Neural cell (in vitro differentiated cells): ENCODE measurements at regions not wholly inside any gene's neighbourhood (a gene's known extent, or its start where the extent isn't known, plus 50 kb on each side); places are given as distances from the start of the nearest gene placed in this dataset.

ENCODE experiments used
- H2AFZ ChIP-seq: fragments of 200-600, 300-800 bp; sonication (generic), shearing (Covaris generic); 2 replicates; pipeline ENCODE4 v1.6.0; 2014; ENCODE audit warnings: low read depth, mild to moderate bottlenecking, antibody characterized with exemption, low read length, moderate library complexity
- H3F3A ChIP-seq: fragments of 200-600 bp; shearing (Covaris generic); 2 replicates; pipeline ENCODE4 v1.6.1; 2016; ENCODE audit warnings: mild to moderate bottlenecking, moderate library complexity, mixed read lengths, antibody characterized with exemption, low read length; ENCODE audit not compliant: insufficient read depth, poor library complexity, severe bottlenecking
- H3K27ac ChIP-seq: fragments of 200-600, 300-800 bp; sonication (generic), shearing (Covaris generic); 2 replicates; pipeline ENCODE4 v1.5.1; 2014; ENCODE audit warnings: mild to moderate bottlenecking, low read length, moderate library complexity
- H3K27me3 ChIP-seq: fragments of 300-800, 200-600 bp; sonication (generic), shearing (Covaris generic); 2 replicates; pipeline ENCODE4 v1.6.0; 2014; ENCODE audit warnings: mild to moderate bottlenecking, low read depth, low read length, moderate library complexity; ENCODE audit not compliant: insufficient read depth
- H3K36me3 ChIP-seq: fragments of 300-800, 200-600 bp; sonication (generic), shearing (Covaris generic); 2 replicates; pipeline ENCODE4 v1.5.1; 2014; ENCODE audit warnings: mild to moderate bottlenecking, antibody characterized with exemption, low read length, moderate library complexity; ENCODE audit not compliant: insufficient read depth
- H3K4me2 ChIP-seq: fragments of 300-800, 200-600 bp; sonication (generic), shearing (Covaris generic); 2 replicates; pipeline ENCODE4 v1.6.0; 2014; ENCODE audit warnings: mild to moderate bottlenecking, low read length
- H3K4me3 ChIP-seq: fragments of 300-800, 200-600 bp; sonication (generic), shearing (Covaris generic); 2 replicates; pipeline ENCODE4 v1.5.1; 2014; ENCODE audit warnings: mild to moderate bottlenecking, low read length, moderate library complexity
- H3K79me2 ChIP-seq: fragments of 200-600 bp; shearing (Covaris generic); replicated peaks from 2 replicates; pipeline ENCODE4 v1.6.0; 2014; ENCODE audit warnings: mild to moderate bottlenecking, low read length, moderate library complexity; ENCODE audit not compliant: insufficient read depth
- H3K9ac ChIP-seq: fragments of 300-800, 200-600 bp; sonication (generic), shearing (Covaris generic); 2 replicates; pipeline ENCODE4 v1.6.1; 2016; ENCODE audit warnings: mild to moderate bottlenecking, low read length, mixed read lengths
- H3K9me2 ChIP-seq: fragments of 200-600 bp; shearing (Covaris generic); 2 replicates; pipeline ENCODE4 v1.6.1; 2016; ENCODE audit warnings: mild to moderate bottlenecking, low read length, mixed read lengths; ENCODE audit not compliant: insufficient read depth
- H3K9me3 ChIP-seq: fragments of 200-600, 300-800 bp; sonication (generic), shearing (Covaris generic); 2 replicates; pipeline ENCODE4 v1.6.1; 2016; ENCODE audit warnings: mild to moderate bottlenecking, mixed run types, low read length, moderate library complexity, mixed read lengths
- H4K20me1 ChIP-seq: fragments of 200-600 bp; shearing (Covaris generic); 2 replicates; pipeline ENCODE4 v1.6.1; 2016; ENCODE audit warnings: mild to moderate bottlenecking, mixed run types; ENCODE audit not compliant: insufficient read depth
- EP300 ChIP-seq: fragments of 450-650 bp; conservative IDR thresholded peaks from 2 replicates; pipeline ENCODE4 v1.6.1; 2014; ENCODE audit warnings: antibody characterized with exemption, mild to moderate bottlenecking, moderate library complexity; ENCODE audit not compliant: poor library complexity, severe bottlenecking
- EZH2 ChIP-seq: fragments of 200-600, 300-800 bp; shearing (Covaris generic), sonication (generic); IDR thresholded peaks from 2 replicates; pipeline ENCODE4 v1.6.1; 2014; ENCODE audit warnings: antibody characterized with exemption, low read length, borderline replicate concordance, mild to moderate bottlenecking; ENCODE audit not compliant: insufficient read depth, poor library complexity, severe bottlenecking
- MXI1 ChIP-seq: fragments of 450-650 bp; conservative IDR thresholded peaks from 2 replicates; pipeline ENCODE4 v1.6.1; 2014; ENCODE audit warnings: antibody characterized with exemption, mild to moderate bottlenecking; ENCODE audit not compliant: poor library complexity, severe bottlenecking
- POLR2AphosphoS5 ChIP-seq: IDR thresholded peaks from 2 replicates; pipeline ENCODE4 v1.6.1; 2012
- RAD21 ChIP-seq: fragments of 450-650 bp; conservative IDR thresholded peaks from 2 replicates; pipeline ENCODE4 v1.6.1; 2014; ENCODE audit warnings: antibody characterized with exemption, mild to moderate bottlenecking, moderate library complexity
- SMC3 ChIP-seq: fragments of 450-650 bp; conservative IDR thresholded peaks from 2 replicates; pipeline ENCODE4 v1.6.1; 2014; ENCODE audit warnings: antibody characterized with exemption, mild to moderate bottlenecking, moderate library complexity; ENCODE audit not compliant: poor library complexity
- TAF1 ChIP-seq: IDR thresholded peaks from 2 replicates; pipeline ENCODE4 v1.6.1; 2012; ENCODE audit warnings: low read depth
- TF ChIP-seq, protein P1 (sequence below): fragments of 450-650 bp; IDR thresholded peaks from 2 replicates; pipeline ENCODE4 v1.5.1; 2014; ENCODE audit warnings: antibody characterized with exemption, mild to moderate bottlenecking, moderate library complexity; ENCODE audit not compliant: poor library complexity, severe bottlenecking
- TF ChIP-seq, protein P2 (sequence below): IDR thresholded peaks from 2 replicates; pipeline ENCODE4 v1.6.1; 2012; ENCODE audit warnings: borderline replicate concordance

DNA sequence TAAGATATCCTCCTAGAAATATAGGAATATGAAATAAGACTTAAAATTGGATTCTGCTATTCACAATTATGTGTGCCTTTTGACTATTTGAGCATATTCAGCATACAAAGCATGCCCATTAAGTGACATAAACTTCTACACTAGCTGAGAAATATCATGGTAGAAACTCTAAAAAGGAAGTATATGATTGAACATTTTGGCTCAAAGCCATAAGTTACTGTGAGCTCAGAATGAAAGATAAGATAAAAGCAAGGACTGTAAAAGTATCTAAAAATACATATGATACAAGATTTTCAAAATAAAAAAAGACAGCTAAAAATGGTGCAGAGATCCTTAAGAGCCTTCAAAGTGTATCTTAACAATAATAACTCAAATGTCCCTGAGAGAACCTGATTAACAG, 340.5 kb upstream of the SLC39A10 start:
- Histone ChIP-seq H3K4me3 (no peak overlapping the region), H3K9me3 (no peaks in the 10 kb centered on the region), H3K79me2 (no peaks in the 10 kb centered on the region), H3K4me2 (no peak overlapping the region), H3K36me3 (no peaks in the 10 kb centered on the region), H3K9me2 (no peaks in the 10 kb centered on the region), H3K27ac (no peak overlapping the region), H4K20me1 (no peaks in the 10 kb centered on the region), H3F3A (peaks cover 2% of the 10 kb centered on the region), H2AFZ (no peak overlapping the region), H3K9ac (no peak overlapping the region), H3K27me3 (no peaks in the 10 kb centered on the region)
- TF ChIP-seq EP300: no peak
- TF ChIP-seq, protein P1, sequence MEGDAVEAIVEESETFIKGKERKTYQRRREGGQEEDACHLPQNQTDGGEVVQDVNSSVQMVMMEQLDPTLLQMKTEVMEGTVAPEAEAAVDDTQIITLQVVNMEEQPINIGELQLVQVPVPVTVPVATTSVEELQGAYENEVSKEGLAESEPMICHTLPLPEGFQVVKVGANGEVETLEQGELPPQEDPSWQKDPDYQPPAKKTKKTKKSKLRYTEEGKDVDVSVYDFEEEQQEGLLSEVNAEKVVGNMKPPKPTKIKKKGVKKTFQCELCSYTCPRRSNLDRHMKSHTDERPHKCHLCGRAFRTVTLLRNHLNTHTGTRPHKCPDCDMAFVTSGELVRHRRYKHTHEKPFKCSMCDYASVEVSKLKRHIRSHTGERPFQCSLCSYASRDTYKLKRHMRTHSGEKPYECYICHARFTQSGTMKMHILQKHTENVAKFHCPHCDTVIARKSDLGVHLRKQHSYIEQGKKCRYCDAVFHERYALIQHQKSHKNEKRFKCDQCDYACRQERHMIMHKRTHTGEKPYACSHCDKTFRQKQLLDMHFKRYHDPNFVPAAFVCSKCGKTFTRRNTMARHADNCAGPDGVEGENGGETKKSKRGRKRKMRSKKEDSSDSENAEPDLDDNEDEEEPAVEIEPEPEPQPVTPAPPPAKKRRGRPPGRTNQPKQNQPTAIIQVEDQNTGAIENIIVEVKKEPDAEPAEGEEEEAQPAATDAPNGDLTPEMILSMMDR: no peak
- TF ChIP-seq TAF1: no peak
- TF ChIP-seq MXI1: no peak
- TF ChIP-seq, protein P2, sequence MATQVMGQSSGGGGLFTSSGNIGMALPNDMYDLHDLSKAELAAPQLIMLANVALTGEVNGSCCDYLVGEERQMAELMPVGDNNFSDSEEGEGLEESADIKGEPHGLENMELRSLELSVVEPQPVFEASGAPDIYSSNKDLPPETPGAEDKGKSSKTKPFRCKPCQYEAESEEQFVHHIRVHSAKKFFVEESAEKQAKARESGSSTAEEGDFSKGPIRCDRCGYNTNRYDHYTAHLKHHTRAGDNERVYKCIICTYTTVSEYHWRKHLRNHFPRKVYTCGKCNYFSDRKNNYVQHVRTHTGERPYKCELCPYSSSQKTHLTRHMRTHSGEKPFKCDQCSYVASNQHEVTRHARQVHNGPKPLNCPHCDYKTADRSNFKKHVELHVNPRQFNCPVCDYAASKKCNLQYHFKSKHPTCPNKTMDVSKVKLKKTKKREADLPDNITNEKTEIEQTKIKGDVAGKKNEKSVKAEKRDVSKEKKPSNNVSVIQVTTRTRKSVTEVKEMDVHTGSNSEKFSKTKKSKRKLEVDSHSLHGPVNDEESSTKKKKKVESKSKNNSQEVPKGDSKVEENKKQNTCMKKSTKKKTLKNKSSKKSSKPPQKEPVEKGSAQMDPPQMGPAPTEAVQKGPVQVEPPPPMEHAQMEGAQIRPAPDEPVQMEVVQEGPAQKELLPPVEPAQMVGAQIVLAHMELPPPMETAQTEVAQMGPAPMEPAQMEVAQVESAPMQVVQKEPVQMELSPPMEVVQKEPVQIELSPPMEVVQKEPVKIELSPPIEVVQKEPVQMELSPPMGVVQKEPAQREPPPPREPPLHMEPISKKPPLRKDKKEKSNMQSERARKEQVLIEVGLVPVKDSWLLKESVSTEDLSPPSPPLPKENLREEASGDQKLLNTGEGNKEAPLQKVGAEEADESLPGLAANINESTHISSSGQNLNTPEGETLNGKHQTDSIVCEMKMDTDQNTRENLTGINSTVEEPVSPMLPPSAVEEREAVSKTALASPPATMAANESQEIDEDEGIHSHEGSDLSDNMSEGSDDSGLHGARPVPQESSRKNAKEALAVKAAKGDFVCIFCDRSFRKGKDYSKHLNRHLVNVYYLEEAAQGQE: no peak
- TF ChIP-seq EZH2: no peak
- TF ChIP-seq RAD21: no peak
- no peak for TF ChIP-seq SMC3

DNA sequence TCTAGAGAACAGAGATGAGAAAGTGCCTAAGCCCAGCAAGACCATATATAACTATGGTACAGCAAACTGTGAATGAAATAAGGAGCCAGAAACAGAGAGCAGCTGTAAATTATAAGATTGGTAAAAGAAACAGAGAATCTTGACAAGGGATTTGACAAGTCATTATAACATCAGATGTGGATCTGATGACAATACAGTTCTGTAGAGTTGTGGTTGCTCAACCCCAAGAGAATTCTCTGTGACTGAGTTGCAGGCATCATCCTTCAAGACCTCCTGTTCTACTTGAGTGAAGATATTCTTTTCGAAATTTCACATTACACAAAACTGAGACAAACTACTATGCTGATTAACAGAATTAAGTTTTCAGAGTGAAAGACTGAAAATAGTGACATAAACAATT, 343.1 kb upstream of the SLC39A10 start:
- Histone ChIP-seq H3K36me3 (no peaks in the 10 kb centered on the region), H3K4me3 (no peak overlapping the region), H3K4me2 (peak overlapping the region; percentile 32), H3F3A (peaks cover 2% of the 10 kb centered on the region), H3K27ac (peak overlapping the region; percentile 32), H3K9me3 (no peaks in the 10 kb centered on the region), H3K9ac (no peak overlapping the region), H4K20me1 (no peaks in the 10 kb centered on the region), H3K79me2 (no peaks in the 10 kb centered on the region), H3K9me2 (no peaks in the 10 kb centered on the region), H3K27me3 (no peaks in the 10 kb centered on the region), H2AFZ (no peak overlapping the region)
- peak; percentile 86 for TF ChIP-seq EP300
- peak; percentile 40 for TF ChIP-seq SMC3
- no peak for TF ChIP-seq TAF1
- TF ChIP-seq EZH2: no peak
- TF ChIP-seq, protein P1: no peak
- peak; percentile 33 for TF ChIP-seq RAD21
- TF ChIP-seq, protein P2: no peak
- TF ChIP-seq POLR2AphosphoS5: peak; percentile 79
- no peak for TF ChIP-seq MXI1
